SK-N-SH (cell line): ENCODE measurements at regions not wholly inside any gene's neighbourhood (a gene's known extent, or its start where the extent isn't known, plus 50 kb on each side); places are given as distances from the start of the nearest gene placed in this dataset.

ENCODE experiments used
- CTCF ChIA-PET: fragments of 300-600, 350-600 bp; formaldehyde crosslinking; extraction: SDS; loops from one replicate; lab custom pipeline; 2021; lab: Yijun Ruan, JAX
- POLR2A ChIA-PET: fragments of 350-600 bp; sonication (Branson Sonifier 250); formaldehyde crosslinking; extraction: SDS; loops from one replicate; lab custom pipeline; 2020; ENCODE audit warnings: antibody characterized with exemption, inconsistent platforms; lab: Yijun Ruan, JAX
- DNase-seq: peaks from one replicate; pipeline ENCODE4 v3.0.0; 2012
- H2AFZ ChIP-seq: fragments of 200-600 bp; sonication (generic); 2 replicates; pipeline ENCODE4 v1.8.1; 2016; ENCODE audit warnings: antibody characterized with exemption, mild to moderate bottlenecking, low read depth
- H3F3A ChIP-seq: fragments of 200-600 bp; sonication (generic); replicated peaks from 2 replicates; pipeline ENCODE3; 2016; ENCODE audit warnings: antibody characterized with exemption, mild to moderate bottlenecking; ENCODE audit not compliant: insufficient read depth
- H3K27ac ChIP-seq, 2 experiments: fragments of 200-500 bp in 1 of 2; fragments of 200-600 bp in 1 of 2; sonication (Bioruptor generic) in 1 of 2; sonication (generic), shearing (Covaris generic) in 1 of 2; 2 replicates each; pipeline versions ENCODE4 v1.5.1 to v1.6.1; 2014 to 2016; ENCODE audit warnings: low read depth in 2 of 2, inconsistent platforms in 1 of 2, low read length in 1 of 2, mild to moderate bottlenecking in 1 of 2, mixed read lengths in 1 of 2
- H3K27me3 ChIP-seq: fragments of 200-600 bp; sonication (generic), shearing (Covaris generic); 2 replicates; pipeline ENCODE4 v1.6.1; 2016; ENCODE audit warnings: mixed run types; ENCODE audit not compliant: insufficient read depth
- H3K36me3 ChIP-seq, 2 experiments: fragments of 200-500 bp in 1 of 2; fragments of 200-600 bp in 1 of 2; sonication (Bioruptor generic) in 1 of 2; sonication (generic) in 1 of 2; replicated peaks in 1 of 2; 2 replicates each; pipeline versions ENCODE3 to v1.5.1; 2014 to 2016; ENCODE audit warnings: low read length in 1 of 2, mild to moderate bottlenecking in 1 of 2; ENCODE audit not compliant: insufficient read depth in 2 of 2, control insufficient read depth in 1 of 2
- H3K4me1 ChIP-seq, 2 experiments: fragments of 200-500 bp in 1 of 2; fragments of 200-600 bp in 1 of 2; sonication (Bioruptor generic) in 1 of 2; sonication (generic), shearing (Covaris generic) in 1 of 2; 2 replicates each; pipeline versions ENCODE4 v1.5.1 to v1.6.1; 2014 to 2016; ENCODE audit warnings: low read depth in 1 of 2, low read length in 1 of 2, mixed run types in 1 of 2; ENCODE audit not compliant: insufficient read depth in 2 of 2, control insufficient read depth in 1 of 2
- H3K4me2 ChIP-seq: fragments of 200-600 bp; sonication (generic), shearing (Covaris generic); 2 replicates; pipeline ENCODE4 v1.6.1; 2017; ENCODE audit warnings: mixed run types
- H3K4me3 ChIP-seq, 2 experiments: fragments of 200-500 bp in 1 of 2; fragments of 200-600 bp in 1 of 2; sonication (Bioruptor generic) in 1 of 2; sonication (generic), shearing (Covaris generic) in 1 of 2; 2 replicates each; pipeline versions ENCODE4 v1.5.1 to v1.8.1; 2014 to 2016; ENCODE audit warnings: low read depth in 2 of 2, inconsistent platforms in 1 of 2, low read length in 1 of 2, mild to moderate bottlenecking in 1 of 2, mixed read lengths in 1 of 2, moderate library complexity in 1 of 2
- H3K79me2 ChIP-seq: fragments of 200-600 bp; sonication (generic); 2 replicates; pipeline ENCODE4 v1.8.1; 2017; ENCODE audit warnings: mild to moderate bottlenecking; ENCODE audit not compliant: insufficient read depth
- H3K9ac ChIP-seq: fragments of 200-600 bp; sonication (generic); 2 replicates; pipeline ENCODE4 v1.6.1; 2017; ENCODE audit warnings: mixed run types
- H3K9me2 ChIP-seq: fragments of 200-600 bp; sonication (generic); 2 replicates; pipeline ENCODE4 v1.6.1; 2017; ENCODE audit warnings: mixed run types
- H3K9me3 ChIP-seq: fragments of 200-600 bp; sonication (generic); 2 replicates; pipeline ENCODE4 v1.6.1; 2017; ENCODE audit warnings: mixed run types, mild to moderate bottlenecking, moderate library complexity
- H4K20me1 ChIP-seq: fragments of 200-600 bp; sonication (generic); 2 replicates; pipeline ENCODE4 v1.6.1; 2017; ENCODE audit warnings: mild to moderate bottlenecking, mixed run types; ENCODE audit not compliant: insufficient read depth
- ELF1 ChIP-seq: IDR thresholded peaks from 2 replicates; pipeline ENCODE4 v1.4.0; 2012
- EP300 ChIP-seq, 2 experiments: IDR thresholded peaks; 2 replicates each; pipeline versions ENCODE4 v1.4.0 to v1.6.1; 2012; ENCODE audit warnings: borderline replicate concordance in 1 of 2, low read depth in 1 of 2, low read length in 1 of 2
- EZH2phosphoT487 ChIP-seq: fragments of 200-600 bp; sonication (generic); IDR thresholded peaks from 2 replicates; pipeline ENCODE4 v1.6.1; 2017; ENCODE audit warnings: low read depth, mixed run types, mild to moderate bottlenecking, antibody characterized with exemption, moderate library complexity, borderline replicate concordance
- FOSL2 ChIP-seq: IDR thresholded peaks from 2 replicates; pipeline ENCODE4 v1.4.0; 2012; ENCODE audit warnings: low read depth, mild to moderate bottlenecking, moderate library complexity, borderline replicate concordance
- FOXJ3 ChIP-seq: sonication (generic); formaldehyde crosslinking; IDR thresholded peaks from 2 replicates; pipeline ENCODE4 v1.5.1; 2020; ENCODE audit warnings: mild to moderate bottlenecking, missing genetic modification reagents
- FOXM1 ChIP-seq: IDR thresholded peaks from 2 replicates; pipeline ENCODE4 v1.4.0; 2012; ENCODE audit warnings: low read depth, mild to moderate bottlenecking
- GABPA ChIP-seq: IDR thresholded peaks from 2 replicates; pipeline ENCODE4 v1.4.0; 2012; ENCODE audit warnings: low read depth, mild to moderate bottlenecking
- GATA2 ChIP-seq: sonication (generic); formaldehyde crosslinking; IDR thresholded peaks from 2 replicates; pipeline ENCODE4 v1.5.0; 2020; ENCODE audit warnings: mild to moderate bottlenecking, missing genetic modification reagents
- IRF3 ChIP-seq: fragments of 150-350 bp; IDR thresholded peaks from 2 replicates; pipeline ENCODE4 v1.6.1; 2016; ENCODE audit warnings: mild to moderate bottlenecking, low read depth, low read length
- JUND ChIP-seq: IDR thresholded peaks from 2 replicates; pipeline ENCODE4 v1.4.0; 2012
- MAX ChIP-seq: IDR thresholded peaks from 2 replicates; pipeline ENCODE4 v1.4.0; 2012; ENCODE audit warnings: low read depth
- MEF2A ChIP-seq: IDR thresholded peaks from 2 replicates; pipeline ENCODE4 v1.4.0; 2012; ENCODE audit warnings: low read depth, borderline replicate concordance
- NFIC ChIP-seq: IDR thresholded peaks from 2 replicates; pipeline ENCODE4 v1.4.0; 2012; ENCODE audit warnings: borderline replicate concordance
- NRF1 ChIP-seq: IDR thresholded peaks from 2 replicates; pipeline ENCODE4 v1.6.1; 2012; ENCODE audit warnings: low read depth, mild to moderate bottlenecking, low read length
- POLR2AphosphoS5 ChIP-seq: IDR thresholded peaks from 2 replicates; pipeline ENCODE4 v1.6.1; 2012; ENCODE audit warnings: low read depth, low read length
- RAD21 ChIP-seq: IDR thresholded peaks from 2 replicates; pipeline ENCODE4 v1.6.1; 2012; ENCODE audit warnings: mild to moderate bottlenecking, low read length
- RCOR1 ChIP-seq: fragments of 150-350 bp; IDR thresholded peaks from 2 replicates; pipeline ENCODE4 v1.6.1; 2017; ENCODE audit warnings: antibody characterized with exemption, low read length
- RXRA ChIP-seq: IDR thresholded peaks from 2 replicates; pipeline ENCODE4 v1.4.0; 2012; ENCODE audit warnings: low read depth, mild to moderate bottlenecking, borderline replicate concordance
- ZBTB33 ChIP-seq: IDR thresholded peaks from 2 replicates; pipeline ENCODE4 v1.4.0; 2012; ENCODE audit warnings: low read depth, borderline replicate concordance
- TF ChIP-seq, protein P1 (sequence below): fragments of 200-600 bp; sonication (generic); IDR thresholded peaks from 2 replicates; pipeline ENCODE4 v1.6.1; 2017; ENCODE audit warnings: antibody characterized with exemption, mild to moderate bottlenecking, moderate library complexity

DNA sequence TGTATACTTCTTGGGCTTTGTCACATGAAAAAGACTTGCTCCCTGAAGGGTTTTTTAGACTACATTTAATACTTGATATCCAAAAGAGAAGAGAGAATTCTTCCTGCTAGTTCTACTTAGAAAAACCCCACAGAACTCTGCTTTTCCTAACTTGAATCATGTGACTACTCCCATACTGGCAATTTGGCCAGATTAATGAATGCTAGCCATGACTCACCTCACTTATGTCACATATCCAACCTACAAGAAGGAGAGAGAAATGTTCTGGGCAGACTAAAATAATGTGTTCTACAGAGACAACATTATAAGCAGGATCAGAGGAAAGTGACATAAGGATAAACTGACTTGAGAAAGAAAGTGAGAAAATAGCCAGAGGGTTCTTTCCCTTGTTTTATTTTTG, 249.3 kb upstream of the GULP1 start (continued):
- TF ChIP-seq IRF3, result no peak
- no peak for TF ChIP-seq FOXJ3 (CRISPR knock-in tag)
- peak; percentile 47; the same call in 1 of the 2 replicates for TF ChIP-seq FOSL2
- TF ChIP-seq RAD21, result no peak
- TF ChIP-seq, protein P1, sequence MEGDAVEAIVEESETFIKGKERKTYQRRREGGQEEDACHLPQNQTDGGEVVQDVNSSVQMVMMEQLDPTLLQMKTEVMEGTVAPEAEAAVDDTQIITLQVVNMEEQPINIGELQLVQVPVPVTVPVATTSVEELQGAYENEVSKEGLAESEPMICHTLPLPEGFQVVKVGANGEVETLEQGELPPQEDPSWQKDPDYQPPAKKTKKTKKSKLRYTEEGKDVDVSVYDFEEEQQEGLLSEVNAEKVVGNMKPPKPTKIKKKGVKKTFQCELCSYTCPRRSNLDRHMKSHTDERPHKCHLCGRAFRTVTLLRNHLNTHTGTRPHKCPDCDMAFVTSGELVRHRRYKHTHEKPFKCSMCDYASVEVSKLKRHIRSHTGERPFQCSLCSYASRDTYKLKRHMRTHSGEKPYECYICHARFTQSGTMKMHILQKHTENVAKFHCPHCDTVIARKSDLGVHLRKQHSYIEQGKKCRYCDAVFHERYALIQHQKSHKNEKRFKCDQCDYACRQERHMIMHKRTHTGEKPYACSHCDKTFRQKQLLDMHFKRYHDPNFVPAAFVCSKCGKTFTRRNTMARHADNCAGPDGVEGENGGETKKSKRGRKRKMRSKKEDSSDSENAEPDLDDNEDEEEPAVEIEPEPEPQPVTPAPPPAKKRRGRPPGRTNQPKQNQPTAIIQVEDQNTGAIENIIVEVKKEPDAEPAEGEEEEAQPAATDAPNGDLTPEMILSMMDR, result no peak
- TF ChIP-seq JUND, result 0 out of 2 replicates have a peak, but pooled peaks have one; percentile 45
- no peak for TF ChIP-seq POLR2AphosphoS5
- no peak for TF ChIP-seq MAX
- TF ChIP-seq EZH2phosphoT487, result no peak
- no peak for TF ChIP-seq NRF1
- TF ChIP-seq RCOR1, result no peak
- no peak for TF ChIP-seq GATA2

DNA sequence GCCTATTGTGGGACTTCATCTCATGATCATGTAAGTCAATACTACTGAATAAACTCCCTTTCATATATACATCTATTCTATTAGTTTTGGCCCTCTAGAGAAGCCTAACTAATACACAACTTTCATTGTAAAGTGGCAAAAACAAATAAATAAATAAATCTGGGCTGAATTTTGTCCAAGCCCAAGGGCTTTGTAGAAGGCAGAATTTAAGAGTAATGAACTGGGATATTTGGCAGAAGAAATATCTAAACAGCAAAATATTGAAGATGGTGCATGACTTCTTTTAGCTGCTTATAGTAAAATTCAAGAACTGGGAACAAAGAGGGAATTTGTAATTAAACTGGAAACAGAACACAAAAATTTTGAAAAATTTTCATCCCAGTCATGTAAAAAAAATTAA, 246.7 kb upstream of the GULP1 start:
- TF ChIP-seq IRF3, result no peak
- TF ChIP-seq RCOR1, result no peak
- no peak for TF ChIP-seq RAD21
- TF ChIP-seq MEF2A, result no peak
- TF ChIP-seq RXRA, result no peak
- TF ChIP-seq EP300 (IDR thresholded peaks at IDR 0.05; ENCODE audit: borderline replicate concordance in 1 of 2, low read depth in 1 of 2, low read length in 1 of 2), result no peak
- no peak for TF ChIP-seq ZBTB33
- no peak for TF ChIP-seq GATA2
- TF ChIP-seq FOXM1, result no peak
- no peak for TF ChIP-seq NFIC
- TF ChIP-seq FOSL2, result no peak
- no peak for TF ChIP-seq GABPA
- TF ChIP-seq ELF1, result no peak
- Histone ChIP-seq H3K79me2 (no peaks in the 10 kb centered on the region), H3F3A (peaks cover 3% of the 10 kb centered on the region), H2AFZ (no peak overlapping the region), H3K27ac (no peak overlapping the region), H3K4me2 (no peak overlapping the region), H3K4me3 (no peak overlapping the region), H3K9me2 (no peaks in the 10 kb centered on the region), H3K27me3 (no peaks in the 10 kb centered on the region), H3K36me3 (no peaks in the 10 kb centered on the region), H3K4me1 (no peaks in the 10 kb centered on the region), H4K20me1 (no peaks in the 10 kb centered on the region), H3K9ac (no peak overlapping the region), H3K9me3 (no peaks in the 10 kb centered on the region)
- CTCF ChIA-PET, result no interaction called here
- no peak for DNase-seq
- POLR2A ChIA-PET, result no interaction called here
